ENCODE measurements at regions not wholly inside any gene's neighbourhood (a gene's known extent, or its start where the extent isn't known, plus 50 kb on each side); places are given as distances from the start of the nearest gene placed in this dataset.
A peak's percentile ranks its signal among the peaks of the same experiment; 100 is the strongest.

DNA sequence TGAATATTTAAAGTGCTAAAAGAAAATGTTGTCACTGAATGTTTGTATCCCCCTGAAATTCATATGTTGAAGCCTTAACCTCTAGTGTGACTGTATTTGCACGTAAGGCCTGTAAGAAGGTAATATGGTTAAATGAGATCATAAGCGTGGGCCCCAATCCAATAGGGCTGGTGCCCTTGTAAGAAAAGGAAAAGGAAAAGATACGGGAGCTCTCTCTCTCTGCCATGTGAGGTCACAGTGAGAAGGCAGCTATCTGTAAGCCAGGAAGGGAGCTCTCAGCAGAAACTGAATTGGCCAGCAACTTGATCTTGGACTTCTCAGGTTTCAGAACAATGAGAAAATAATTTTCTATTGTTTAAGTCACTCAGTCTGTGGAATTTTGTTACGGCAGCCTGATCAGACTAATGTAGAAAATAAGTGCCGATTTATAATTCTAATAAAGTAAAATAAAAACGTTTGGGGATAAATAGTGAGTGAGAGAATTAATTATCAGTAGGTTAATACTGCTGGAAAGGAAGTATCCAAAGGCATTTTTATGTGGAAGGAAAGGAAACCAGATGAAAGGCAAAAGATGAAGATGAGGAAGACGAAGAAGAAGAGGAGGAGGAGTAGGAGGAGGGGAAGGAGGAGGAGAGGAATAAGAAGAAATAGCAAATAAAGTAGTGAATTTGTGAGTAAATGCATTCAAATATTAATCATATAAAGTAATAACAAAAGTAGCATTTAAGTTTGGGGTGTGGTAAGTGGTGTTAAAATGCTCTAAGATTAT, 188.5 kb upstream of the KRR1 start:
- H4K20me1 ChIP-seq (ENCODE audit: insufficient read depth), result no peaks in the 10 kb centered on the region
- no peaks in the 10 kb centered on the region for H3K79me2 ChIP-seq (ENCODE audit: insufficient read depth)
- CTCF ChIA-PET, result interaction anchor here (1.0 kb wide), 1 partner anchor 113 kb away, joined by 3 read pairs; no protein-coding TSS in a partner anchor
- no peaks in the 10 kb centered on the region for H3K36me3 ChIP-seq (replicated peaks in 1 of 2; ENCODE audit: control insufficient read depth in 1 of 2, insufficient read depth in 2 of 2, low read length in 1 of 2)
- 74% methylated on average over 7 of the region's 7 CpGs for WGBS (ENCODE audit: low lambda C conversion rate)
- no peaks in the 10 kb centered on the region for H3K27me3 ChIP-seq (ENCODE audit: insufficient read depth)
- H3K4me1 ChIP-seq (ENCODE audit: control insufficient read depth in 1 of 2, insufficient read depth in 2 of 2, low read depth in 1 of 2, low read length in 1 of 2), result no peaks in the 10 kb centered on the region; a peak in 1 of 4 replicates
- POLR2A ChIA-PET, result no interaction called here
- H3K9ac ChIP-seq, result no peak overlapping the region
- H3K27ac ChIP-seq (ENCODE audit: low read depth in 2 of 2, low read length in 1 of 2), result no peak overlapping the region; a peak in 1 of 4 replicates
- H3K4me2 ChIP-seq, result no peak overlapping the region
- TF ChIP-seq RFX5 (IDR thresholded peaks at IDR 0.05; ENCODE audit: low read length) (no peak), TAF1 (IDR thresholded peaks at IDR 0.05; ENCODE audit: borderline replicate concordance, low read depth, low read length) (no peak), YY1 (IDR thresholded peaks at IDR 0.05; ENCODE audit: low read depth) (no peak), SMC3 (IDR thresholded peaks at IDR 0.05; ENCODE audit: low read depth, low read length) (0 out of 2 replicates have a peak, but pooled peaks have one; percentile 2), CHD2 (IDR thresholded peaks at IDR 0.05; ENCODE audit: low read length, partially characterized antibody) (no peak)
- TF ChIP-seq, protein P1, sequence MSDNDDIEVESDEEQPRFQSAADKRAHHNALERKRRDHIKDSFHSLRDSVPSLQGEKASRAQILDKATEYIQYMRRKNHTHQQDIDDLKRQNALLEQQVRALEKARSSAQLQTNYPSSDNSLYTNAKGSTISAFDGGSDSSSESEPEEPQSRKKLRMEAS (IDR thresholded peaks at IDR 0.05; ENCODE audit: low read depth), result no peak
- TF ChIP-seq, protein P2, sequence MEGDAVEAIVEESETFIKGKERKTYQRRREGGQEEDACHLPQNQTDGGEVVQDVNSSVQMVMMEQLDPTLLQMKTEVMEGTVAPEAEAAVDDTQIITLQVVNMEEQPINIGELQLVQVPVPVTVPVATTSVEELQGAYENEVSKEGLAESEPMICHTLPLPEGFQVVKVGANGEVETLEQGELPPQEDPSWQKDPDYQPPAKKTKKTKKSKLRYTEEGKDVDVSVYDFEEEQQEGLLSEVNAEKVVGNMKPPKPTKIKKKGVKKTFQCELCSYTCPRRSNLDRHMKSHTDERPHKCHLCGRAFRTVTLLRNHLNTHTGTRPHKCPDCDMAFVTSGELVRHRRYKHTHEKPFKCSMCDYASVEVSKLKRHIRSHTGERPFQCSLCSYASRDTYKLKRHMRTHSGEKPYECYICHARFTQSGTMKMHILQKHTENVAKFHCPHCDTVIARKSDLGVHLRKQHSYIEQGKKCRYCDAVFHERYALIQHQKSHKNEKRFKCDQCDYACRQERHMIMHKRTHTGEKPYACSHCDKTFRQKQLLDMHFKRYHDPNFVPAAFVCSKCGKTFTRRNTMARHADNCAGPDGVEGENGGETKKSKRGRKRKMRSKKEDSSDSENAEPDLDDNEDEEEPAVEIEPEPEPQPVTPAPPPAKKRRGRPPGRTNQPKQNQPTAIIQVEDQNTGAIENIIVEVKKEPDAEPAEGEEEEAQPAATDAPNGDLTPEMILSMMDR (IDR thresholded peaks at IDR 0.05), result no peak
- H3K4me3 ChIP-seq (ENCODE audit: low read depth in 2 of 2, low read length in 1 of 2), result no peak overlapping the region
- no peaks in the 10 kb centered on the region for H3K9me2 ChIP-seq
- no peaks in the 10 kb centered on the region for H3K9me3 ChIP-seq
- H2AFZ ChIP-seq (ENCODE audit: low read depth), result 0 out of 2 replicates have a peak overlapping the region, but pooled peaks have one; percentile 26
- H3F3A ChIP-seq (replicated peaks; ENCODE audit: insufficient read depth), result no peaks in the 10 kb centered on the region
- no peak for DNase-seq

DNA sequence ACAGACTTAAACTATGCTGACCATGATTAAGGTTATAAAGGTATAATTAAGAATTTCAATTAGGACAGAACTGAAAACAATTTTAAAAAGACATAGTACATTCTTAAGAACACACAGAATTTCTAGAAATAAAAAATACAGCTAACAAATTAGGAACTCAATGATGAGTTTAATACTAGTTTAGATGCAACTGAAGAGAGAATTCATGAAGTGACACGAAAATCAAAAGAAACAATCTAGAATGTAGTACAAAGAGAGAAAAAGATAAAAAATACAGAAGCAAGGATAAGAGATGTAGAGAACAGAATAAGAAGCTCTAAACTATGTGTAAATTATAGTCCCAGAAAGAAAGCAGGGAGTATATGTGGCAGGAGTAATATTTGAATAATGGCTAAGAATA, 187.8 kb upstream of the KRR1 start:
- Histone ChIP-seq H3K9me2 (no peaks in the 10 kb centered on the region), H3K9ac (no peak overlapping the region), H2AFZ (ENCODE audit: low read depth) (0 out of 2 replicates have a peak overlapping the region, but pooled peaks have one; percentile 26), H3K4me3 (ENCODE audit: low read depth in 2 of 2, low read length in 1 of 2) (no peak overlapping the region), H3K79me2 (ENCODE audit: insufficient read depth) (no peaks in the 10 kb centered on the region), H3F3A (replicated peaks; ENCODE audit: insufficient read depth) (no peaks in the 10 kb centered on the region), H3K36me3 (replicated peaks in 1 of 2; ENCODE audit: control insufficient read depth in 1 of 2, insufficient read depth in 2 of 2, low read length in 1 of 2) (no peaks in the 10 kb centered on the region), H3K9me3 (no peaks in the 10 kb centered on the region), H3K27ac (ENCODE audit: low read depth in 2 of 2, low read length in 1 of 2) (no peak overlapping the region; a peak in 1 of 4 replicates), H3K27me3 (ENCODE audit: insufficient read depth) (no peaks in the 10 kb centered on the region), H3K4me2 (no peak overlapping the region), H4K20me1 (ENCODE audit: insufficient read depth) (no peaks in the 10 kb centered on the region), H3K4me1 (ENCODE audit: control insufficient read depth in 1 of 2, insufficient read depth in 2 of 2, low read depth in 1 of 2, low read length in 1 of 2) (no peaks in the 10 kb centered on the region)
- ChIA-PET POLR2A (no interaction called here), CTCF (interaction anchor here (1.0 kb wide), 1 partner anchor 114 kb away, joined by 3 read pairs; no protein-coding TSS in a partner anchor)
- TF ChIP-seq POLR2AphosphoS5 (IDR thresholded peaks at IDR 0.05; ENCODE audit: low read depth, low read length) (no peak), ELF1 (IDR thresholded peaks at IDR 0.05) (no peak), FOSL2 (IDR thresholded peaks at IDR 0.05; ENCODE audit: borderline replicate concordance, low read depth) (no peak), GABPA (IDR thresholded peaks at IDR 0.05; ENCODE audit: low read depth) (no peak), SIN3A (IDR thresholded peaks at IDR 0.05; ENCODE audit: borderline replicate concordance, low read depth, low read length) (no peak), NRF1 (IDR thresholded peaks at IDR 0.05; ENCODE audit: low read depth, low read length) (no peak)
- WGBS (ENCODE audit: low lambda C conversion rate), result 91% methylated on average over 1 of the region's 1 CpG
- no peak for DNase-seq
